Kidney epithelial cell (primary cell): ENCODE measurements at regions not wholly inside any gene's neighbourhood (a gene's known extent, or its start where the extent isn't known, plus 50 kb on each side); places are given as distances from the start of the nearest gene placed in this dataset.

Source experiments
- DNase-seq: peaks from one replicate; pipeline ENCODE4 v3.0.0-alpha.2; 2010; ENCODE audit warnings: low read depth
- H3K27me3 ChIP-seq: 2 replicates; pipeline ENCODE4 v1.6.0; 2011; ENCODE audit warnings: low read length; ENCODE audit not compliant: control insufficient read depth, insufficient read depth
- H3K36me3 ChIP-seq: 2 replicates; pipeline ENCODE4 v1.5.1; 2011; ENCODE audit warnings: low read length; ENCODE audit not compliant: control insufficient read depth, insufficient read depth
- H3K4me3 ChIP-seq: 2 replicates; pipeline ENCODE4 v1.5.1; 2011; ENCODE audit warnings: low read depth, mild to moderate bottlenecking, control low read depth, low read length
- CTCF ChIP-seq: IDR thresholded peaks from 2 replicates; pipeline ENCODE4 v1.5.1; 2011; ENCODE audit warnings: mild to moderate bottlenecking, moderate library complexity, low read length, control low read depth, inconsistent platforms; ENCODE audit not compliant: insufficient read depth, poor library complexity, severe bottlenecking

GRCh38 chr5:92588876-92589275 lies 992.1 kb downstream of the NR2F1-AS1 start:
- DNase-seq = no peak
- H3K36me3 ChIP-seq = no peaks in the 10 kb centered on the region
- no peaks in the 10 kb centered on the region for H3K27me3 ChIP-seq
- H3K4me3 ChIP-seq = no peak overlapping the region
- TF ChIP-seq CTCF = no peak

GRCh38 chr5:92581690-92582089 lies 999.3 kb downstream of the NR2F1-AS1 start:
- DNase-seq = no peak
- no peaks in the 10 kb centered on the region for H3K36me3 ChIP-seq
- no peak for TF ChIP-seq CTCF
- no peaks in the 10 kb centered on the region for H3K27me3 ChIP-seq
- no peak overlapping the region for H3K4me3 ChIP-seq

GRCh38 chr5:92581249-92581648 lies 999.8 kb downstream of the NR2F1-AS1 start:
- H3K27me3 ChIP-seq = no peaks in the 10 kb centered on the region
- no peak for DNase-seq
- H3K36me3 ChIP-seq = no peaks in the 10 kb centered on the region
- no peak for TF ChIP-seq CTCF
- H3K4me3 ChIP-seq = no peak overlapping the region

- no peak for TF ChIP-seq CTCF
- H3K36me3 ChIP-seq = no peaks in the 10 kb centered on the region
- no peak overlapping the region for H3K4me3 ChIP-seq
- DNase-seq = no peak
- no peaks in the 10 kb centered on the region for H3K27me3 ChIP-seq
Observed at GRCh38 chr5:92580814-92581213, 1000.2 kb downstream of the NR2F1-AS1 start.

GRCh38 chr5:92574023-92574422 lies 1007.0 kb downstream of the NR2F1-AS1 start:
- Histone ChIP-seq H3K4me3 (no peak overlapping the region), H3K36me3 (no peaks in the 10 kb centered on the region), H3K27me3 (no peaks in the 10 kb centered on the region)
- no peak for DNase-seq
- TF ChIP-seq CTCF = no peak

GRCh38 chr5:92568522-92568921 lies 1012.5 kb downstream of the NR2F1-AS1 start:
- TF ChIP-seq CTCF = no peak
- no peaks in the 10 kb centered on the region for H3K27me3 ChIP-seq

More at GRCh38 chr5:92568522-92568921, 1012.5 kb downstream of the NR2F1-AS1 start:
- DNase-seq = no peak
- no peaks in the 10 kb centered on the region for H3K36me3 ChIP-seq
- no peak overlapping the region for H3K4me3 ChIP-seq
